Activated naive CD4-positive, alpha-beta T cell treated with anti-CD3 and anti-CD28 coated beads for 36 hours (primary cell): ENCODE measurements at regions not wholly inside any gene's neighbourhood (a gene's known extent, or its start where the extent isn't known, plus 50 kb on each side); places are given as distances from the start of the nearest gene placed in this dataset.

ENCODE experiments used
- CTCF ChIA-PET: fragments of 350-600 bp; sonication (Branson Sonifier 250); formaldehyde crosslinking; loops from one replicate; lab custom pipeline; 2021; ENCODE audit warnings: antibody characterized with exemption; lab: Charles Lee
- DNase-seq: peaks from one replicate; pipeline ENCODE4 v3.0.0-alpha.2; 2020
- H3K27ac Mint-ChIP-seq: one replicate; pipeline ENCODE4 v1.8.0; 2021; ENCODE audit warnings: mild to moderate bottlenecking, mixed read lengths
- H3K27me3 Mint-ChIP-seq: one replicate; pipeline ENCODE4 v1.8.0; 2021; ENCODE audit warnings: low read depth, mixed read lengths
- H3K36me3 Mint-ChIP-seq: one replicate; pipeline ENCODE4 v1.8.0; 2021; ENCODE audit warnings: low read depth, mixed read lengths
- H3K4me1 Mint-ChIP-seq: one replicate; pipeline ENCODE4 v1.8.0; 2021; ENCODE audit warnings: low read depth, mixed read lengths
- H3K4me3 Mint-ChIP-seq: one replicate; pipeline ENCODE4 v1.8.0; 2021; ENCODE audit warnings: mild to moderate bottlenecking, moderate library complexity, mixed read lengths
- H3K9me3 Mint-ChIP-seq: one replicate; pipeline ENCODE4 v1.8.0; 2021; ENCODE audit warnings: mixed read lengths
- intact Hi-C: fragments of 100-400 bp; cut with micrococcal nuclease; formaldehyde crosslinking; loops from one replicate; pipeline ENCODE4 v1.15.1; 2023

DNA sequence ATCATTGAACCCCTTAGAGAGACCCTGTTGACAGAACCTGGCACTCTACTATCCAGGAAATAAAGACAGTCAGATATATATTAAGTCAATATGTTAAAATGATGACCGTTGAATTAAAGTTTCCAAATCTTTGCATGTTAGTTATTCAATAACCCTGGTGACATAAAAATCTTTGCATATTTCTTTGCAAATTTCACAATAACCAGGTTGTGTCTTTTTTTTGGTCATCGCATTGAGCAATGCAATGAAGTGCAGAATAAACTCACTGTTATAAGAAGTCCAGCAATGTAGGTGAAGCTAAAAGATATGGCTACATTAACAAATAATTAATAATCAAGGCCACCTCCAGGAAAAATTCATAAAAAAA lies 596.9 kb downstream of the NYAP2 start:
- no peak overlapping the region for H3K27ac Mint-ChIP-seq
- CTCF ChIA-PET, result no interaction called here
- H3K4me3 Mint-ChIP-seq, result no peak overlapping the region
- H3K36me3 Mint-ChIP-seq, result no peaks in the 10 kb centered on the region
- H3K9me3 Mint-ChIP-seq, result no peaks in the 10 kb centered on the region
- intact Hi-C loops, result no loop called here
- DNase-seq, result no peak
- no peaks in the 10 kb centered on the region for H3K4me1 Mint-ChIP-seq
- H3K27me3 Mint-ChIP-seq, result peaks cover 3% of the 10 kb centered on the region

GRCh38 chr2:225995796-225996461 lies 596.4 kb downstream of the NYAP2 start:
- Mint-ChIP-seq H3K27me3 (peaks cover 3% of the 10 kb centered on the region), H3K4me3 (no peak overlapping the region), H3K36me3 (no peaks in the 10 kb centered on the region), H3K27ac (no peak overlapping the region), H3K9me3 (no peaks in the 10 kb centered on the region), H3K4me1 (no peaks in the 10 kb centered on the region)
- intact Hi-C loops, result no loop called here
- no peak for DNase-seq
- CTCF ChIA-PET, result no interaction called here

DNA sequence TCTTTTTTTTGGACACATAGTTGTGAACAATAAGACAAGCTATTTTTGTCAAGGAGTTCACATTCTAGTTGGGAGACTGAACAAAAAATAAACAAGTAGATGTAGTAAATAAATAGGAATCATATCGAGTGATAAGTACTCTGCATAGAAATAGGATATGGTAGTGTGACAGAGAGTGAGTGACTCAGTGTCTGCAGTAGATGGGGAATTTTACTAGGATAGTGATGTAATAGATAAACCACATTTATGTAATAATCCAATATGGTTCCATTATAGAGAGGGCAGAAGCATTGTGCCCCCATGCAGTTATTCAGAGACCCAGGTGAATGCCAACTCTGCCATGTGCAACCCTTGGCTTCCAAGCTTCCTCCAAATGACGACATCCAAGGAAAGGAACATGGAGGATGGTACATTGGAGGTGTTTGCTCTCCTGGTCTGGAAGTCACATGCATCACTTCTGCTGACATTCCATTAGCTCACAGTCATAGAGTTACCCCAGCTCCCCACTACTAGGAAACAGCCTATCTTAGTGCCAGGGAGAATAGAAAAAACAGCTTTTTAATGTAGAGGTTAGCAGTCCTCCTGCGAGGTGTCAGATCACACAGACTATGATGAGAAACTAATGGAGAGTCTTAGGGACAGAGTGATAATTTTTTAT lies 595.4 kb downstream of the NYAP2 start:
- CTCF ChIA-PET, result no interaction called here
- intact Hi-C loops, result no loop called here
- no peak for DNase-seq
- no peaks in the 10 kb centered on the region for H3K4me1 Mint-ChIP-seq
- H3K27ac Mint-ChIP-seq, result no peak overlapping the region
- H3K4me3 Mint-ChIP-seq, result no peak overlapping the region
- H3K9me3 Mint-ChIP-seq, result no peaks in the 10 kb centered on the region
- no peaks in the 10 kb centered on the region for H3K36me3 Mint-ChIP-seq
- H3K27me3 Mint-ChIP-seq, result peaks cover 3% of the 10 kb centered on the region

- intact Hi-C loops, result no loop called here
- H3K27ac Mint-ChIP-seq, result no peak overlapping the region
Observed at GRCh38 chr2:225993430-225993829, 593.9 kb downstream of the NYAP2 start.

GRCh38 chr2:225989809-225990208 lies 590.3 kb downstream of the NYAP2 start:
- H3K27me3 Mint-ChIP-seq, result no peaks in the 10 kb centered on the region
- H3K4me1 Mint-ChIP-seq, result no peaks in the 10 kb centered on the region
- no peak overlapping the region for H3K4me3 Mint-ChIP-seq
- no peaks in the 10 kb centered on the region for H3K36me3 Mint-ChIP-seq
- intact Hi-C loops, result no loop called here
- CTCF ChIA-PET, result no interaction called here
- no peak overlapping the region for H3K27ac Mint-ChIP-seq
- H3K9me3 Mint-ChIP-seq, result no peaks in the 10 kb centered on the region
- DNase-seq, result no peak

More at GRCh38 chr2:225993430-225993829, 593.9 kb downstream of the NYAP2 start:
- Mint-ChIP-seq H3K36me3 (no peaks in the 10 kb centered on the region), H3K4me3 (no peak overlapping the region), H3K27me3 (no peaks in the 10 kb centered on the region), H3K9me3 (no peaks in the 10 kb centered on the region), H3K4me1 (no peaks in the 10 kb centered on the region)
- CTCF ChIA-PET, result no interaction called here
- DNase-seq, result no peak

GRCh38 chr2:225980372-225980771 lies 580.9 kb downstream of the NYAP2 start:
- DNase-seq, result no peak
- intact Hi-C loops, result no loop called here
- no peaks in the 10 kb centered on the region for H3K9me3 Mint-ChIP-seq
- peaks cover 12% of the 10 kb centered on the region for H3K27me3 Mint-ChIP-seq
- no peaks in the 10 kb centered on the region for H3K4me1 Mint-ChIP-seq
- no peaks in the 10 kb centered on the region for H3K36me3 Mint-ChIP-seq
- H3K4me3 Mint-ChIP-seq, result no peak overlapping the region
- no peak overlapping the region for H3K27ac Mint-ChIP-seq
- CTCF ChIA-PET, result no interaction called here

GRCh38 chr2:225971433-225971832 lies 571.9 kb downstream of the NYAP2 start:
- H3K27me3 Mint-ChIP-seq, result no peaks in the 10 kb centered on the region
- intact Hi-C loops, result no loop called here
- no peak overlapping the region for H3K4me3 Mint-ChIP-seq
- H3K27ac Mint-ChIP-seq, result no peak overlapping the region
- no peak for DNase-seq
- H3K36me3 Mint-ChIP-seq, result no peaks in the 10 kb centered on the region
- no peaks in the 10 kb centered on the region for H3K4me1 Mint-ChIP-seq
- CTCF ChIA-PET, result no interaction called here
- peaks cover 9% of the 10 kb centered on the region for H3K9me3 Mint-ChIP-seq

DNA sequence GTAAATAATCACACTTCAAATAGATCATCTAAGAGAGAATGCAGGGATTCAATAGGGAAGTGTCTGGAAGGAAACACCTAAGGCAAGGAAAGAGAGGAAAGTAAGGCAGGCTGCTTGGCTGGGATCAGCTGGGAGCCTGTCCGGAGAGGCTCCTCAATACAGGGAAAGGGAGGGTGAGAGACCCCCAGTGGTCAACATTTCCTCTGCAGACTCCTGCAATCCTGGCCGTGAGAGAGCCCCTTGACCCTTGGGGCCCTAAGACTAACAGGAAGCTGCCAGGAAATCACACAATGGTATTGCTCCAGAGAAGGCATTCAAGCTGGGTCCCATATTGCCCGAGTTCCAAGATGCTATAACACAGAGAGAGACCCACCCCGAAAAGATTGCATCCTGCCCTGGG lies 549.4 kb downstream of the NYAP2 start:
- peaks cover 3% of the 10 kb centered on the region for H3K36me3 Mint-ChIP-seq
- intact Hi-C loops, result no loop called here
- CTCF ChIA-PET, result no interaction called here

GRCh38 chr2:225938991-225939390 lies 539.5 kb downstream of the NYAP2 start:
- Mint-ChIP-seq H3K9me3 (no peaks in the 10 kb centered on the region), H3K27me3 (peaks cover 6% of the 10 kb centered on the region), H3K4me1 (no peaks in the 10 kb centered on the region), H3K4me3 (no peak overlapping the region), H3K27ac (no peak overlapping the region), H3K36me3 (no peaks in the 10 kb centered on the region)
- intact Hi-C loops, result no loop called here
- CTCF ChIA-PET, result no interaction called here
- no peak for DNase-seq

More for the DNA sequence above, 549.4 kb downstream of the NYAP2 start:
- Mint-ChIP-seq H3K27me3 (peaks cover 2% of the 10 kb centered on the region), H3K4me1 (no peaks in the 10 kb centered on the region), H3K9me3 (peaks cover 21% of the 10 kb centered on the region), H3K4me3 (no peak overlapping the region), H3K27ac (no peak overlapping the region)
- no peak for DNase-seq

- no peak for DNase-seq
- Mint-ChIP-seq H3K4me1 (no peaks in the 10 kb centered on the region), H3K27ac (no peak overlapping the region), H3K27me3 (peaks cover 6% of the 10 kb centered on the region), H3K36me3 (no peaks in the 10 kb centered on the region), H3K4me3 (no peak overlapping the region), H3K9me3 (no peaks in the 10 kb centered on the region)
- CTCF ChIA-PET, result no interaction called here
- intact Hi-C loops, result no loop called here
Observed at GRCh38 chr2:225937625-225938187, 538.2 kb downstream of the NYAP2 start.

DNA sequence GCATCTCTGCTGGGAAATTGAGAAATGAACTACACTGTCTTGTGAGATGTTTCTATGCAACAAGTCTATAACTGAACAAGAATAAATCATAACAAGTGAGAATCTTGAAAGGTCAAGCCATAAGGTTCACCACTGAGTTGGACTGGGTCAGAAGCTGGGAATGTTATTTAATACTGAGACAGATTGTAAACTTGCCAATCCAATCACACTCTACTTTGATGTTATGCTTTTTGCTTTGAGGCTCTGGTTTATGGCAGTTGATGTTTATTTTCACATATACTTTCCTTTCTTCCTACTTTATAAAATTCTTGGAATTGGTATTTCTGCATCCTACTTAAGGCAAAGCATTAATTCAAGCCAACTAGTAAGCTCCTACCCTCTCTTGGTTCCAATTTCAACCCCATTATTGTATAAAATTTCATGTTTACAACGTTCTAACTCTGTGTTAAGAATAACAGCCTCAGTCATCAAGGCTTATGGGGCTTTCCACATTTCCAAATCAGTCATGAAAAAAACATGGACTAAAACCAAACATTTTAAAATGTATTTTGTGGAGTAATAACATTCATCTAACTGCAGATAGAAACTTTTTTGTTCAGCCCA lies 533.4 kb downstream of the NYAP2 start:
- peaks cover 6% of the 10 kb centered on the region for H3K27me3 Mint-ChIP-seq
- no peak overlapping the region for H3K4me3 Mint-ChIP-seq
- H3K4me1 Mint-ChIP-seq, result no peaks in the 10 kb centered on the region
- CTCF ChIA-PET, result no interaction called here
- no peak for DNase-seq
- intact Hi-C loops, result no loop called here
- no peak overlapping the region for H3K27ac Mint-ChIP-seq
- H3K9me3 Mint-ChIP-seq, result no peaks in the 10 kb centered on the region
- H3K36me3 Mint-ChIP-seq, result no peaks in the 10 kb centered on the region

GRCh38 chr2:225930687-225931086 lies 531.2 kb downstream of the NYAP2 start:
- intact Hi-C loops, result no loop called here
- no peaks in the 10 kb centered on the region for H3K36me3 Mint-ChIP-seq
- CTCF ChIA-PET, result no interaction called here
- H3K27me3 Mint-ChIP-seq, result peaks cover 2% of the 10 kb centered on the region
- H3K27ac Mint-ChIP-seq, result no peak overlapping the region
- no peak overlapping the region for H3K4me3 Mint-ChIP-seq
- no peaks in the 10 kb centered on the region for H3K4me1 Mint-ChIP-seq
- no peak for DNase-seq
- H3K9me3 Mint-ChIP-seq, result no peaks in the 10 kb centered on the region
